Mammary epithelial cell (primary cell): ENCODE measurements at regions not wholly inside any gene's neighbourhood (a gene's known extent, or its start where the extent isn't known, plus 50 kb on each side); places are given as distances from the start of the nearest gene placed in this dataset.

ENCODE experiments used
- EZH2 ChIP-seq: IDR thresholded peaks from 2 replicates; pipeline ENCODE4 v1.6.1; 2012; ENCODE audit warnings: low read length, inconsistent platforms, borderline replicate concordance
- TF ChIP-seq, protein P1 (sequence below), 2 donors: IDR thresholded peaks in 1 of 2; conservative IDR thresholded peaks in 1 of 2; 2 replicates each; pipeline ENCODE4 v1.5.1; 2011 to 2012; ENCODE audit warnings: inconsistent platforms in 2 of 2, low read length in 2 of 2, mild to moderate bottlenecking in 2 of 2, control low read depth in 1 of 2, low read depth in 1 of 2; ENCODE audit not compliant: insufficient read depth in 1 of 2; ENCODE audit errors: extremely low read depth in 1 of 2

DNA sequence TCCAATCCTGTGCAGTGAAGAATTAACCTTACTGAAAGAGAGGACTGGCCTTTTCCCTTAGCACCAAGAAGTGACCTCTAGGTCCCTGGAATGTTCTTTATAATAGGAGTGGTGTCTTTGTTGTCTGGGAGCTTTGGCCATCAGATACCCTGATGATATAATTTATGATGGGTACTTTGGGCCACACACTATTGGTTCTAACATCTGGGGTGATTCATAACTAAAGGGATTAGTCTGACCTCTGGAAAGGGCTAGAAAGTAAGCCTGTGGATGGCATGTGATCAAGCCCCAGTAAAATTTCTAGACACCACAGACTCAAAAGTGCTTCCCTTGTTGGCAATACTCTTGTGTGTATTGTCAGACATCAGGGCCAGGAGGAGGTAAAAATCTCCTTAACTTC is 891.2 kb downstream of the KCNA4 start:
- TF ChIP-seq, protein P1, sequence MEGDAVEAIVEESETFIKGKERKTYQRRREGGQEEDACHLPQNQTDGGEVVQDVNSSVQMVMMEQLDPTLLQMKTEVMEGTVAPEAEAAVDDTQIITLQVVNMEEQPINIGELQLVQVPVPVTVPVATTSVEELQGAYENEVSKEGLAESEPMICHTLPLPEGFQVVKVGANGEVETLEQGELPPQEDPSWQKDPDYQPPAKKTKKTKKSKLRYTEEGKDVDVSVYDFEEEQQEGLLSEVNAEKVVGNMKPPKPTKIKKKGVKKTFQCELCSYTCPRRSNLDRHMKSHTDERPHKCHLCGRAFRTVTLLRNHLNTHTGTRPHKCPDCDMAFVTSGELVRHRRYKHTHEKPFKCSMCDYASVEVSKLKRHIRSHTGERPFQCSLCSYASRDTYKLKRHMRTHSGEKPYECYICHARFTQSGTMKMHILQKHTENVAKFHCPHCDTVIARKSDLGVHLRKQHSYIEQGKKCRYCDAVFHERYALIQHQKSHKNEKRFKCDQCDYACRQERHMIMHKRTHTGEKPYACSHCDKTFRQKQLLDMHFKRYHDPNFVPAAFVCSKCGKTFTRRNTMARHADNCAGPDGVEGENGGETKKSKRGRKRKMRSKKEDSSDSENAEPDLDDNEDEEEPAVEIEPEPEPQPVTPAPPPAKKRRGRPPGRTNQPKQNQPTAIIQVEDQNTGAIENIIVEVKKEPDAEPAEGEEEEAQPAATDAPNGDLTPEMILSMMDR (conservative IDR thresholded peaks at IDR 0.05 in 1 of 2, IDR thresholded peaks at IDR 0.05 in 1 of 2; ENCODE audit: extremely low read depth in 1 of 2, insufficient read depth in 1 of 2, low read depth in 1 of 2, low read length in 2 of 2), result no peak
- no peak for TF ChIP-seq EZH2
